PC-3 (cell line): ENCODE measurements at regions not wholly inside any gene's neighbourhood (a gene's known extent, or its start where the extent isn't known, plus 50 kb on each side); places are given as distances from the start of the nearest gene placed in this dataset.

Experiments used
- CTCF ChIP-seq: fragments of 300-600 bp; sonication (generic); conservative IDR thresholded peaks from 2 replicates; pipeline ENCODE4 v1.5.1; 2017; ENCODE audit warnings: antibody characterized with exemption, low read depth, mild to moderate bottlenecking, low read length
- EZH2 ChIP-seq: fragments of 300-600 bp; sonication (generic); IDR thresholded peaks from one replicate; pipeline ENCODE4 v1.6.1; 2017; ENCODE audit warnings: antibody characterized with exemption, mild to moderate bottlenecking, low read length; ENCODE audit not compliant: unreplicated experiment

- TF ChIP-seq CTCF, result no peak
- TF ChIP-seq EZH2, result no peak
Measured at GRCh38 chr11:10970926-10971325, 113.1 kb upstream of the ZBED5 start.
